Transverse colon (tissue), 4 donors: ENCODE measurements at regions not wholly inside any gene's neighbourhood (a gene's known extent, or its start where the extent isn't known, plus 50 kb on each side); places are given as distances from the start of the nearest gene placed in this dataset.

Source experiments
- DNase-seq: peaks from one replicate; pipeline ENCODE4 v3.0.0-alpha.2; 2019
- H3K27ac ChIP-seq, 4 donors: fragments of 200-600 bp; sonication (generic); 2 replicates each; pipeline ENCODE4 v1.5.1; 2016 to 2018; ENCODE audit warnings: inconsistent platforms in 4 of 4
- H3K27me3 ChIP-seq: fragments of 200-600 bp; sonication (generic); 2 replicates; pipeline ENCODE4 v1.5.1; 2017; ENCODE audit warnings: inconsistent platforms
- H3K36me3 ChIP-seq, 4 donors: fragments of 200-600 bp; sonication (generic); 2 replicates each; pipeline ENCODE4 v1.5.1; 2017 to 2019; ENCODE audit warnings: inconsistent platforms in 4 of 4
- H3K4me1 ChIP-seq, 4 donors: fragments of 200-600 bp; sonication (generic); 2 replicates each; pipeline ENCODE4 v1.5.1; 2017 to 2020; ENCODE audit warnings: inconsistent platforms in 4 of 4
- H3K4me3 ChIP-seq, 4 donors: fragments of 200-600 bp; sonication (generic); 1 replicate in 1 of 4; 2 replicates in 3 of 4; pipeline versions ENCODE4 v1.5.1 to v1.6.1; 2017 to 2019; ENCODE audit warnings: inconsistent platforms in 4 of 4
- H3K9me3 ChIP-seq, 2 donors: fragments of 200-600 bp; sonication (generic); 2 replicates each; pipeline ENCODE4 v1.5.1; 2017 to 2019; ENCODE audit warnings: inconsistent platforms in 2 of 2
- CTCF ChIP-seq, 5 experiments: fragments of 200-600 bp in 3 of 5; fragments of 450-650 bp in 2 of 5; sonication (generic) in 3 of 5; IDR thresholded peaks; 1 replicate in 2 of 5; 2 replicates in 3 of 5; pipeline ENCODE4 v1.5.1; 2016 to 2017; ENCODE audit warnings: antibody characterized with exemption in 5 of 5, inconsistent platforms in 3 of 5, mild to moderate bottlenecking in 2 of 5, moderate library complexity in 1 of 5
- EP300 ChIP-seq: sonication (generic); formaldehyde crosslinking; IDR thresholded peaks from one replicate; pipeline ENCODE4 v1.6.1; 2017; ENCODE audit warnings: antibody characterized with exemption, low read depth
- POLR2A ChIP-seq: fragments of 450-650 bp; IDR thresholded peaks from one replicate; pipeline ENCODE4 v1.6.1; 2016; ENCODE audit warnings: antibody characterized with exemption, mild to moderate bottlenecking, moderate library complexity
- POLR2AphosphoS5 ChIP-seq, 3 donors: sonication (generic); formaldehyde crosslinking; IDR thresholded peaks; one replicate each; pipeline ENCODE4 v1.6.1; 2016; ENCODE audit warnings: antibody characterized with exemption in 3 of 3
- WGBS, 2 donors: methylation state at CpG; one replicate each; pipeline ENCODE4 v1.1.5; 2018; ENCODE audit warnings: low coverage in 1 of 2; 5-methylcytosine and 5-hydroxymethylcytosine counted together
- in situ Hi-C, 4 donors: fragments of 200-750 bp; cut with MboI; loops; one replicate each; pipeline versions ENCODE4 v1.15.0 to v1.15.1; 2017; ENCODE audit warnings: low sequenced_read_pairs in 3 of 4, low pct_ligation_motif_present in 1 of 4, low pct_unique_long_range_greater_than_20kb in 1 of 4
- intact Hi-C: fragments of 100-400 bp; cut with DNase I; formaldehyde crosslinking; loops from one replicate; pipeline ENCODE4 v1.15.1; 2023; ENCODE audit warnings: low total_unique reads

- intact Hi-C loops (no loop called here), in situ Hi-C loops (loop anchor here in 1 of 4 donors (25.0 kb wide), 1 partner anchor 345 kb away; no protein-coding TSS in a partner anchor)
- WGBS, 2 donors = 58 to 71% methylated on average over 2 to 4 of the region's 4 CpGs
- no peak overlapping the region for H3K27ac ChIP-seq
- no peaks in the 10 kb centered on the region for H3K4me1 ChIP-seq
- H3K27me3 ChIP-seq = no peaks in the 10 kb centered on the region
- H3K9me3 ChIP-seq = no peaks in the 10 kb centered on the region
- DNase-seq = no peak
- H3K4me3 ChIP-seq = no peak overlapping the region
- no peaks in the 10 kb centered on the region for H3K36me3 ChIP-seq
- TF ChIP-seq EP300 (no peak), CTCF (IDR thresholded peaks at IDR 0.05) (no peak), POLR2AphosphoS5 (IDR thresholded peaks at IDR 0.05) (no peak), POLR2A (no peak)
Measured at GRCh38 chr4:84167564-84167963, 331.5 kb downstream of the NKX6-1 start.

GRCh38 chr4:84167093-84167492, 332.0 kb downstream of the NKX6-1 start:
- Histone ChIP-seq H3K9me3 (no peaks in the 10 kb centered on the region), H3K4me1 (no peaks in the 10 kb centered on the region), H3K4me3 (no peak overlapping the region), H3K36me3 (no peaks in the 10 kb centered on the region), H3K27ac (no peak overlapping the region), H3K27me3 (no peaks in the 10 kb centered on the region)
- in situ Hi-C loops = loop anchor here in 1 of 4 donors (25.0 kb wide), 1 partner anchor 345 kb away; no protein-coding TSS in a partner anchor
- DNase-seq = no peak
- TF ChIP-seq CTCF (IDR thresholded peaks at IDR 0.05) = no peak
- no peak for TF ChIP-seq EP300
- no peak for TF ChIP-seq POLR2A
- no peak for TF ChIP-seq POLR2AphosphoS5 (IDR thresholded peaks at IDR 0.05)
- intact Hi-C loops = no loop called here

GRCh38 chr4:84166486-84166885, 332.6 kb downstream of the NKX6-1 start:
- Histone ChIP-seq H3K27ac (no peak overlapping the region), H3K27me3 (no peaks in the 10 kb centered on the region), H3K36me3 (no peaks in the 10 kb centered on the region), H3K4me3 (no peak overlapping the region), H3K4me1 (no peaks in the 10 kb centered on the region), H3K9me3 (no peaks in the 10 kb centered on the region)
- in situ Hi-C loops = loop anchor here in 1 of 4 donors (25.0 kb wide), 1 partner anchor 346 kb away; no protein-coding TSS in a partner anchor
- DNase-seq = no peak
- WGBS, 2 donors = 85 to 100% methylated on average over 1 of the region's 1 CpG
- TF ChIP-seq EP300 (no peak), POLR2A (no peak)
- intact Hi-C loops = no loop called here

GRCh38 chr4:84164201-84164600, 334.9 kb downstream of the NKX6-1 start:
- intact Hi-C loops = no loop called here
- Histone ChIP-seq H3K4me1 (no peaks in the 10 kb centered on the region), H3K27me3 (peaks cover 8% of the 10 kb centered on the region), H3K27ac (no peak overlapping the region), H3K9me3 (no peaks in the 10 kb centered on the region), H3K36me3 (no peaks in the 10 kb centered on the region), H3K4me3 (no peak overlapping the region)
- no peak for DNase-seq
- in situ Hi-C loops = loop anchor here in 1 of 4 donors (25.0 kb wide), 1 partner anchor 348 kb away; no protein-coding TSS in a partner anchor
- WGBS, 2 donors = 81 to 83% methylated on average over 4 of the region's 4 CpGs
- TF ChIP-seq POLR2A (no peak), POLR2AphosphoS5 (IDR thresholded peaks at IDR 0.05) (no peak), CTCF (IDR thresholded peaks at IDR 0.05) (no peak), EP300 (no peak)

- Histone ChIP-seq H3K27me3 (peaks cover 9% of the 10 kb centered on the region), H3K4me3 (no peak overlapping the region), H3K27ac (no peak overlapping the region), H3K4me1 (no peaks in the 10 kb centered on the region), H3K9me3 (no peaks in the 10 kb centered on the region), H3K36me3 (no peaks in the 10 kb centered on the region)
- intact Hi-C loops (no loop called here), in situ Hi-C loops (loop anchor here in 1 of 4 donors (25.0 kb wide), 1 partner anchor 353 kb away; no protein-coding TSS in a partner anchor)
- no peak for TF ChIP-seq POLR2AphosphoS5 (IDR thresholded peaks at IDR 0.05)
- TF ChIP-seq EP300 = no peak
- TF ChIP-seq CTCF (IDR thresholded peaks at IDR 0.05) = no peak
- TF ChIP-seq POLR2A = no peak
- WGBS, 2 donors = 9% methylated on average over 5 of the region's 5 CpGs; no CpG with 5 or more reads in 1 of the 2 donors
- no peak for DNase-seq
Measured at GRCh38 chr4:84159762-84160161, 339.3 kb downstream of the NKX6-1 start.
